Heart left ventricle (tissue), 16 donors: ENCODE measurements at regions not wholly inside any gene's neighbourhood (a gene's known extent, or its start where the extent isn't known, plus 50 kb on each side); places are given as distances from the start of the nearest gene placed in this dataset.

Experiments
- ATAC-seq, 4 donors: fragments of 200-7000 bp; cut with Tn5 transposase; one replicate each; pipeline ENCODE4 v1.9.1; 2020 to 2022; ENCODE audit warnings: moderate library complexity in 4 of 4, mild to moderate bottlenecking in 3 of 4, moderate number of reproducible peaks in 1 of 4
- DNase-seq, 5 donors: peaks; one replicate each; pipeline ENCODE4 v3.0.0-alpha.2; 2020
- H3K27ac ChIP-seq, 12 donors: fragments of 200-600 bp; sonication (generic) in 4 of 12; one replicate each; pipeline versions ENCODE4 v1.5.0 to v1.8.0; 2016 to 2022; ENCODE audit warnings: mild to moderate bottlenecking in 2 of 12
- H3K27me3 ChIP-seq, 9 donors: fragments of 200-600 bp; sonication (generic) in 2 of 9; one replicate each; pipeline versions ENCODE4 v1.5.1 to v1.8.0; 2016 to 2022; ENCODE audit warnings: mild to moderate bottlenecking in 3 of 9
- H3K36me3 ChIP-seq, 9 donors: fragments of 200-600 bp; sonication (generic) in 2 of 9; one replicate each; pipeline versions ENCODE4 v1.5.0 to v1.8.0; 2018 to 2022; ENCODE audit warnings: mild to moderate bottlenecking in 2 of 9
- H3K4me1 ChIP-seq, 12 donors: fragments of 200-600 bp; sonication (generic) in 4 of 12; one replicate each; pipeline versions ENCODE4 v1.5.0 to v1.8.0; 2016 to 2022; ENCODE audit warnings: mild to moderate bottlenecking in 3 of 12
- H3K4me3 ChIP-seq, 12 donors: fragments of 200-600 bp; sonication (generic) in 4 of 12; one replicate each; pipeline versions ENCODE4 v1.5.0 to v1.8.0; 2017 to 2022; ENCODE audit warnings: mild to moderate bottlenecking in 9 of 12, moderate library complexity in 4 of 12
- H3K9me3 ChIP-seq, 12 donors: fragments of 200-600 bp; sonication (generic) in 4 of 12; one replicate each; pipeline versions ENCODE4 v1.5.0 to v1.8.0; 2016 to 2022; ENCODE audit warnings: mild to moderate bottlenecking in 1 of 12
- POLR2A ChIP-seq, 2 donors: fragments of 450-650 bp; IDR thresholded peaks; one replicate each; pipeline ENCODE4 v1.6.1; 2017; ENCODE audit warnings: antibody characterized with exemption in 2 of 2, mild to moderate bottlenecking in 2 of 2, moderate library complexity in 2 of 2
- WGBS, 4 donors: extraction: QIAGEN DNeasy Blood & Tissue Kit in 2 of 4; methylation state at CpG; one replicate each; pipeline versions ENCODE4 v1.1.5 to v1.1.7; 2013 to 2018; 5-methylcytosine and 5-hydroxymethylcytosine counted together
- intact Hi-C, 10 donors: fragments of 100-400 bp; cut with DNase I; formaldehyde crosslinking; loops; one replicate each; pipeline versions ENCODE4 v1.11.1 to v1.14.2; 2022
- TF ChIP-seq, protein P1 (sequence below), 12 donors: fragments of 200-600 bp; sonication (generic) in 4 of 12; IDR thresholded peaks; one replicate each; pipeline versions ENCODE4 v1.5.0 to v1.8.0; 2018 to 2022; ENCODE audit warnings: antibody characterized with exemption in 12 of 12, mild to moderate bottlenecking in 5 of 12
- donor health status: ischemic (EF 13 %, LVEDD 7.1; RV severe dilation, severe dysfunction).
- donor health status: healthy with polysubstance abuse.
- donor health status: DM: no; HTN: yes; CAD: no.
- donor health status: DM: no; HTN: no; CAD: no.
- donor health status: ischemic (EF 25% LVEDD 6.9; RV normal size, moderate dysfunction).
- donor health status: ischemic (EF 25% LVEDD 5.7; RV mildly dilated, moderate dysfunction).
- donor health status: healthy.
- donor health status: DM: yes; HTN: yes; CAD: no.
- donor health status: ischemic (EF 35%, LVEDD 5.7; RV mildly dilated, moderate dysfunction).
- donor health status: nonischemic (EF 11% LVEDD 7.7; RV severe dilation, severe dysfunction).
- donor health status: DM: yes; HTN: yes; CAD: no.
- donor health status: PGD.
- donor health status: ischemic (EF 29% LVEDD 5.4; RV normal size, mild dysfunction).
- donor health status: nonischemic (EF 23%, LVEDD 6.1; RV moderate dilation, normal function).

DNA sequence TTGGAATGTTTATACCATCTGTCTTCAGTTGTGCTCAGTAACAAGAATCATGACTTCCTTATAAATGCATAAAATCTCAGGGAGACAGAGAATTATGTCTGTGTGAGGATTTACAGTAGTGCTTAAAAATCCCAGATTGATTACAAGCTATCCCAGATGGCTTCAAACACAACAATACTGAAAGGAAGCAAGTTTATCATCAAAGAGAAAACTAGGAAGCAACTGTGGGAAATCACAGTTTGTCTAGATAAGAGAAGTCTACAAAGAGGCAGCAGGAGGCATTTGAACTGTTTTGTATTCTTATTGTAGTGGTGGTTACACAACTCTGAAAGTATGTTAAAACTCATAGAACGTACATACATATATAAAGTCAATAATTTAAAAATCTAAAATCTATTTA lies 104.4 kb upstream of the SALL4 start:
- H3K27me3 ChIP-seq, result no peaks in the 10 kb centered on the region
- ATAC-seq (no peak), DNase-seq (no peak)
- intact Hi-C loops, result no loop called here
- H3K4me1 ChIP-seq, result no peaks in the 10 kb centered on the region
- no peak overlapping the region for H3K27ac ChIP-seq
- no peaks in the 10 kb centered on the region for H3K9me3 ChIP-seq
- no peaks in the 10 kb centered on the region for H3K36me3 ChIP-seq
- WGBS, 4 donors, result 65 to 75% (median 70%) methylated on average over 1 of the region's 1 CpG
- TF ChIP-seq POLR2A (IDR thresholded peaks at IDR 0.05), result no peak
- TF ChIP-seq, protein P1, sequence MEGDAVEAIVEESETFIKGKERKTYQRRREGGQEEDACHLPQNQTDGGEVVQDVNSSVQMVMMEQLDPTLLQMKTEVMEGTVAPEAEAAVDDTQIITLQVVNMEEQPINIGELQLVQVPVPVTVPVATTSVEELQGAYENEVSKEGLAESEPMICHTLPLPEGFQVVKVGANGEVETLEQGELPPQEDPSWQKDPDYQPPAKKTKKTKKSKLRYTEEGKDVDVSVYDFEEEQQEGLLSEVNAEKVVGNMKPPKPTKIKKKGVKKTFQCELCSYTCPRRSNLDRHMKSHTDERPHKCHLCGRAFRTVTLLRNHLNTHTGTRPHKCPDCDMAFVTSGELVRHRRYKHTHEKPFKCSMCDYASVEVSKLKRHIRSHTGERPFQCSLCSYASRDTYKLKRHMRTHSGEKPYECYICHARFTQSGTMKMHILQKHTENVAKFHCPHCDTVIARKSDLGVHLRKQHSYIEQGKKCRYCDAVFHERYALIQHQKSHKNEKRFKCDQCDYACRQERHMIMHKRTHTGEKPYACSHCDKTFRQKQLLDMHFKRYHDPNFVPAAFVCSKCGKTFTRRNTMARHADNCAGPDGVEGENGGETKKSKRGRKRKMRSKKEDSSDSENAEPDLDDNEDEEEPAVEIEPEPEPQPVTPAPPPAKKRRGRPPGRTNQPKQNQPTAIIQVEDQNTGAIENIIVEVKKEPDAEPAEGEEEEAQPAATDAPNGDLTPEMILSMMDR (IDR thresholded peaks at IDR 0.05), result no peak
- H3K4me3 ChIP-seq, result no peak overlapping the region

DNA sequence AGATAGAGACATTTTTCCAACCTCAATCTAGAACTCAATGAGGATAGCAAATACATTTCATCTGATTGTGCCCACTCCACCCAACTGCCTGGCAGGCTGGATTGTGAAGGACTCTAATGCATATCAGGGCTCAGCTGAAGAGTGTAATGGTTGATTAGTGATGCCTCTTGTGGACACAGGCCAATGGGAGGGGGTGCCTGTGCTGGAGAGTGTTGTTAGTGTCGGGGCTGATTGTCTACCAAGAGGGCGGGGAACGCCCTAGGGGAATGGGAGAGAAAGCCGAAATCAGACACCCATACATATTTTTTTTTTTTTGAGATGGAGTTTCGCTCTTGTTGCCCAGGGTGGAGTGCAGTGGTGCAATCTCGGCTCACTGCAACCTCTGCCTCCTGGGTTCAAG lies 103.7 kb upstream of the SALL4 start:
- TF ChIP-seq, protein P1 (IDR thresholded peaks at IDR 0.05), result no peak
- TF ChIP-seq POLR2A (IDR thresholded peaks at IDR 0.05), result no peak
- intact Hi-C loops, result no loop called here
- DNase-seq (no peak), ATAC-seq (no peak)
- H3K9me3 ChIP-seq, result no peaks in the 10 kb centered on the region
- no peaks in the 10 kb centered on the region for H3K4me1 ChIP-seq
- H3K27me3 ChIP-seq, result no peaks in the 10 kb centered on the region
- no peak overlapping the region for H3K27ac ChIP-seq
- WGBS, 4 donors, result 85 to 89% (median 87%) methylated on average over 6 of the region's 6 CpGs
- no peaks in the 10 kb centered on the region for H3K36me3 ChIP-seq
- H3K4me3 ChIP-seq, result no peak overlapping the region

DNA sequence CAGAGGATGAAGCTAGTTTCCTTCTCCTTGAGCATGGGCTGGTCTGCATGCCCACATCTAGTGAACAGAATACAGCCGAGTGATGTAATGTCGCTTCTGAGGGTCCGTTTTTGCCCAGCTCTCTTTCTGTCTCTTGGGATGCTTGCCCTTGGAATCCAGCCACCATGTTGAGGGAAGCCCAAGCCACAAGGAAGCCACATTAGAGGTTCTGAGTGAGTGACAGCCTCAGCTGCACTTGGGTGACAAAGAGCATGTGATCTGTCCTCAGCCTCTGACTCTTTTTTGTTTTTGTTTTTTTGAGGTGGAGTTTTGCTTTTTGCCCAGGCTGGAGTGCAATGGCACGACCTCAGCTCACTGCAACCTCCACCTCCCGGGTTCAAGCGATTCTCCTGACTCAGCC lies 100.6 kb upstream of the SALL4 start:
- Histone ChIP-seq H3K27me3 (no peaks in the 10 kb centered on the region), H3K4me3 (no peak overlapping the region), H3K36me3 (no peaks in the 10 kb centered on the region), H3K4me1 (no peaks in the 10 kb centered on the region), H3K9me3 (no peaks in the 10 kb centered on the region), H3K27ac (no peak overlapping the region)
- whole genome bisulfite sequencing, 4 donors, result 73 to 85% (median 77%) methylated on average over 6 of the region's 6 CpGs
- intact Hi-C loops, result no loop called here
- DNase-seq (no peak), ATAC-seq (no peak)
- TF ChIP-seq POLR2A (IDR thresholded peaks at IDR 0.05), result no peak
- TF ChIP-seq, protein P1 (IDR thresholded peaks at IDR 0.05), result no peak

DNA sequence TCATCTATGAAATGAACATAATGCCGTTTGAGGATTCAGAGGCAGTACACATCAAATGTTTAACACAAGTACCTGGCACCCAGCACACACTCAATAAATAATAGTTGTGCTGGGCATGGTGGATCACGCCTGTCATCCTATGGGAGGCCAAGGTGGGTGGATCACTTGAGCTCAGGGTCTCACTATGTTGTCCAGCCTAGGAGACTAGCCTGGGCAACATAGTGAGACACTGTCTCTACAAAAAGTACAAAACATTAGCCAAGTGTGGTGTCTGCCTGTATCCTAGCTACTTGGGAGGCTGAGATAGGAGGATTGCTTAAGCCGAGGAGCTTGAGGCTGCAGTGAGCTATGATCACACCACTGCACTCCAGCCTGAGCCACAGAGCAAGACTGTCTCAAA lies 98.1 kb upstream of the SALL4 start:
- ATAC-seq (no peak), DNase-seq (no peak)
- H3K36me3 ChIP-seq, result no peaks in the 10 kb centered on the region
- intact Hi-C loops, result no loop called here
- H3K4me3 ChIP-seq, result no peak overlapping the region
- H3K27me3 ChIP-seq, result no peaks in the 10 kb centered on the region
- 74 to 95% (median 83%) methylated on average over 3 of the region's 3 CpGs for WGBS, 4 donors
- H3K9me3 ChIP-seq, result no peaks in the 10 kb centered on the region
- TF ChIP-seq POLR2A (IDR thresholded peaks at IDR 0.05), result no peak
- TF ChIP-seq, protein P1 (IDR thresholded peaks at IDR 0.05), result no peak
- no peak overlapping the region for H3K27ac ChIP-seq
- no peaks in the 10 kb centered on the region for H3K4me1 ChIP-seq
